HG03097 (cell line): ENCODE measurements at regions not wholly inside any gene's neighbourhood (a gene's known extent, or its start where the extent isn't known, plus 50 kb on each side); places are given as distances from the start of the nearest gene placed in this dataset.
"Not testable (repeated sequence)": the region's sequence is repeated elsewhere in the genome, so short reads cannot be mapped to it uniquely, and the experiment has no call there.

ENCODE experiments used
- ATAC-seq: cut with Tn5 transposase; IDR thresholded peaks from one replicate; pipeline ENCODE4 v1.9.1; 2021; ENCODE audit not compliant: unreplicated experiment, low FRiP score

- ATAC-seq, result no peak
Measured at GRCh38 chr3:88657459-88657858, 450.0 kb upstream of the EPHA3 start.

GRCh38 chr3:88661433-88661824, 446.0 kb upstream of the EPHA3 start:
- no peak for ATAC-seq

GRCh38 chr3:88668180-88668579, 439.2 kb upstream of the EPHA3 start:
- ATAC-seq, result no peak

GRCh38 chr3:88671573-88671972, 435.8 kb upstream of the EPHA3 start:
- ATAC-seq, result no peak

GRCh38 chr3:88677298-88677697, 430.1 kb upstream of the EPHA3 start:
- ATAC-seq, result no peak

GRCh38 chr3:88678747-88679146, 428.7 kb upstream of the EPHA3 start:
- ATAC-seq, result no peak

GRCh38 chr3:88690287-88690686, 417.1 kb upstream of the EPHA3 start:
- no peak for ATAC-seq

- ATAC-seq, result no peak
Measured at GRCh38 chr3:88691081-88691480, 416.3 kb upstream of the EPHA3 start.

- no peak for ATAC-seq
Measured at GRCh38 chr3:88703501-88704059, 403.8 kb upstream of the EPHA3 start.

- no peak for ATAC-seq
Measured at GRCh38 chr3:88704338-88704737, 403.1 kb upstream of the EPHA3 start.

- ATAC-seq, result no peak
Measured at GRCh38 chr3:88707837-88708236, 399.6 kb upstream of the EPHA3 start.

GRCh38 chr3:88712552-88712951, 394.9 kb upstream of the EPHA3 start:
- ATAC-seq, result no peak

- ATAC-seq, result no peak
Measured at GRCh38 chr3:88713233-88713691, 394.2 kb upstream of the EPHA3 start.

- ATAC-seq, result no peak
Measured at GRCh38 chr3:88725440-88726165, 381.8 kb upstream of the EPHA3 start.

GRCh38 chr3:88732186-88732585, 375.2 kb upstream of the EPHA3 start:
- no peak for ATAC-seq

GRCh38 chr3:88742106-88742505, 365.3 kb upstream of the EPHA3 start:
- no peak for ATAC-seq

- no peak for ATAC-seq
Measured at GRCh38 chr3:88742674-88743507, 364.5 kb upstream of the EPHA3 start.

- no peak for ATAC-seq
Measured at GRCh38 chr3:88744896-88745295, 362.5 kb upstream of the EPHA3 start.

GRCh38 chr3:88747145-88747544, 360.3 kb upstream of the EPHA3 start:
- not testable (repeated sequence) for ATAC-seq

- ATAC-seq, result no peak
Measured at GRCh38 chr3:88758676-88759075, 348.7 kb upstream of the EPHA3 start.

GRCh38 chr3:88767746-88768145, 339.7 kb upstream of the EPHA3 start:
- no peak for ATAC-seq

GRCh38 chr3:88773766-88774165, 333.7 kb upstream of the EPHA3 start:
- no peak for ATAC-seq
